K562 (cell line): ENCODE measurements at regions not wholly inside any gene's neighbourhood (a gene's known extent, or its start where the extent isn't known, plus 50 kb on each side); places are given as distances from the start of the nearest gene placed in this dataset.
A peak's percentile ranks its signal among the peaks of the same experiment; 100 is the strongest.

Source experiments
- ATAC-seq: fragments of 200-7000 bp; cut with Tn5 transposase; 3 replicates; pipeline ENCODE4 v1.9.1; 2020; ENCODE audit warnings: moderate library complexity
- BruUV-seq: library from RNA; stranded (reverse); fragments of 400-500 nt; replicated peaks from 2 replicates; lab custom pipeline; 2021; lab: Mats Ljungman, UMichigan
- CTCF ChIA-PET: fragments of 300-600 bp; formaldehyde crosslinking; extraction: SDS; loops from one replicate; lab custom pipeline; 2021; ENCODE audit warnings: low intra/inter-chr PET ratio; lab: Yijun Ruan, JAX
- POLR2A ChIA-PET: fragments of 300-600, 350-650 bp; sonication (Branson Sonifier 250); formaldehyde crosslinking; extraction: SDS; loops from one replicate; lab custom pipeline; 2021; ENCODE audit warnings: antibody characterized with exemption, inconsistent platforms; lab: Yijun Ruan, JAX
- DNase-seq, 4 experiments: peaks; one replicate each; pipeline versions ENCODE4 v3.0.0 to v3.0.0-alpha.2; 2011 to 2018; ENCODE audit warnings: low spot score in 3 of 4, mixed read lengths in 3 of 4; ENCODE audit errors: extremely low read depth in 1 of 4
- FAIRE-seq: peaks from 2 replicates; lab custom pipeline; 2011; peaks lifted over from hg19 to GRCh38; lab: Jason Lieb, UNC
- H2AFZ ChIP-seq: 2 replicates; pipeline ENCODE4 v1.6.0; 2011; ENCODE audit warnings: low read depth, low read length, control low read depth, inconsistent platforms
- H3K27ac ChIP-seq: fragments of 200-600 bp; 3 replicates; pipeline ENCODE4 v1.8.0; 2011; ENCODE audit warnings: low read depth, mild to moderate bottlenecking, control low read depth, inconsistent platforms, low read length, moderate library complexity, mixed read lengths; ENCODE audit errors: extremely low read depth
- H3K27me3 ChIP-seq, 2 experiments: fragments of 300-600 bp in 1 of 2; 2 replicates in 1 of 2; 3 replicates in 1 of 2; pipeline versions ENCODE4 v1.6.0 to v1.8.0; 2011; ENCODE audit warnings: inconsistent platforms in 2 of 2, low read length in 2 of 2, mild to moderate bottlenecking in 1 of 2, mixed read lengths in 1 of 2, moderate library complexity in 1 of 2; ENCODE audit not compliant: control insufficient read depth in 2 of 2, insufficient read depth in 2 of 2
- H3K36me3 ChIP-seq: fragments of 300-600 bp; 3 replicates; pipeline ENCODE4 v1.8.0; 2011; ENCODE audit warnings: mild to moderate bottlenecking, low read length, inconsistent platforms; ENCODE audit not compliant: control insufficient read depth, insufficient read depth
- H3K4me1 ChIP-seq, 2 experiments: fragments of 200-600 bp in 1 of 2; replicated peaks in 1 of 2; 2 replicates in 1 of 2; 3 replicates in 1 of 2; pipeline versions ENCODE4 v1.5.1 to v1.8.0; 2011; ENCODE audit warnings: inconsistent platforms in 2 of 2, low read length in 2 of 2, mild to moderate bottlenecking in 1 of 2, mixed read lengths in 1 of 2, moderate library complexity in 1 of 2; ENCODE audit not compliant: control insufficient read depth in 2 of 2, insufficient read depth in 2 of 2
- H3K4me2 ChIP-seq: 2 replicates; pipeline ENCODE4 v1.6.1; 2011; ENCODE audit warnings: low read length, control low read depth, inconsistent platforms, mixed read lengths; ENCODE audit not compliant: insufficient read depth
- H3K4me3 ChIP-seq: fragments of 200-600 bp; sonication (generic), shearing (Covaris generic); 2 replicates; pipeline ENCODE4 v1.5.1; 2016; ENCODE audit warnings: control low read depth, inconsistent platforms
- H3K79me2 ChIP-seq: fragments of 200-600 bp; 3 replicates; pipeline ENCODE4 v1.8.0; 2011; ENCODE audit warnings: low read length, inconsistent platforms; ENCODE audit not compliant: control insufficient read depth, insufficient read depth
- H3K9ac ChIP-seq, 2 experiments: 2 replicates each; pipeline versions ENCODE4 v1.6.0 to v1.6.1; 2011; ENCODE audit warnings: low read depth in 2 of 2, low read length in 2 of 2, control low read depth in 1 of 2, inconsistent platforms in 1 of 2, mild to moderate bottlenecking in 1 of 2, mixed read lengths in 1 of 2; ENCODE audit not compliant: insufficient read depth in 1 of 2
- H3K9me1 ChIP-seq: one replicate; pipeline ENCODE4 v1.6.0; 2011; ENCODE audit warnings: inconsistent platforms, mild to moderate bottlenecking, low read length, moderate library complexity; ENCODE audit not compliant: control insufficient read depth, insufficient read depth
- H3K9me3 ChIP-seq: replicated peaks from 2 replicates; pipeline ENCODE4 v1.5.1; 2011; ENCODE audit warnings: low read depth, low read length, inconsistent platforms; ENCODE audit not compliant: control insufficient read depth, insufficient read depth
- H4K20me1 ChIP-seq: replicated peaks from 2 replicates; pipeline ENCODE4 v1.6.1; 2011; ENCODE audit warnings: low read length, inconsistent platforms, mixed read lengths; ENCODE audit not compliant: control insufficient read depth, insufficient read depth
- ARID1B ChIP-seq: fragments of 450-650 bp; IDR thresholded peaks from 2 replicates; pipeline ENCODE4 v1.6.1; 2016; ENCODE audit warnings: antibody characterized with exemption, mild to moderate bottlenecking, inconsistent platforms
- CBFA2T3 ChIP-seq: fragments of 450-650 bp; IDR thresholded peaks from 2 replicates; pipeline ENCODE4 v1.6.1; 2017
- DPF2 ChIP-seq: fragments of 450-650 bp; IDR thresholded peaks from 2 replicates; pipeline ENCODE4 v1.6.1; 2016
- E2F5 ChIP-seq: sonication (generic); formaldehyde crosslinking; IDR thresholded peaks from 2 replicates; pipeline ENCODE4 v1.8.0; 2022; ENCODE audit warnings: mild to moderate bottlenecking, missing genetic modification reagents
- ELK1 ChIP-seq: sonication (generic); formaldehyde crosslinking; IDR thresholded peaks from 2 replicates; pipeline ENCODE4 v1.8.1; 2022; ENCODE audit warnings: missing genetic modification reagents
- FOS ChIP-seq: IDR thresholded peaks from 3 replicates; pipeline ENCODE4 v1.6.1; 2011; ENCODE audit not compliant: insufficient read length; ENCODE audit errors: extremely low read depth
- FOXA3 ChIP-seq, 2 experiments: fragments of 450-650 bp in 1 of 2; sonication (generic) in 1 of 2; formaldehyde crosslinking; IDR thresholded peaks in 1 of 2; conservative IDR thresholded peaks in 1 of 2; 2 replicates each; pipeline versions ENCODE4 v1.4.0 to v1.8.0; 2020 to 2022; ENCODE audit warnings: mild to moderate bottlenecking in 2 of 2, missing genetic modification reagents in 1 of 2
- FOXK2 ChIP-seq, 2 experiments: fragments of 450-650 bp; IDR thresholded peaks in 1 of 2; conservative IDR thresholded peaks in 1 of 2; 2 replicates each; pipeline ENCODE4 v1.6.1; 2016; ENCODE audit warnings: low read depth in 2 of 2, mild to moderate bottlenecking in 1 of 2
- JUND ChIP-seq, 2 experiments: IDR thresholded peaks; 2 replicates in 1 of 2; 3 replicates in 1 of 2; pipeline ENCODE4 v1.6.1; 2011; ENCODE audit warnings: borderline replicate concordance in 2 of 2, low read depth in 2 of 2, low read length in 2 of 2, improper control_type of control experiment in 1 of 2, missing biosample characterization in 1 of 2, missing genetic modification characterization in 1 of 2, missing genetic modification reagents in 1 of 2
- MEIS2 ChIP-seq: fragments of 450-650 bp; IDR thresholded peaks from 2 replicates; pipeline ENCODE4 v1.6.1; 2014; ENCODE audit warnings: mild to moderate bottlenecking; ENCODE audit not compliant: partially characterized antibody
- NR2C2 ChIP-seq, 2 experiments: fragments of 200-800 bp in 1 of 2; sonication (Bioruptor generic) in 1 of 2; sonication (generic) in 1 of 2; formaldehyde crosslinking in 1 of 2; IDR thresholded peaks; 2 replicates each; pipeline versions ENCODE4 v1.6.1 to v1.8.0; 2016 to 2022; ENCODE audit warnings: mild to moderate bottlenecking in 1 of 2, missing compliant biosample characterization in 1 of 2, missing genetic modification characterization in 1 of 2, missing genetic modification reagents in 1 of 2
- PREB ChIP-seq: sonication (generic); formaldehyde crosslinking; IDR thresholded peaks from 2 replicates; pipeline ENCODE4 v1.8.1; 2023; ENCODE audit warnings: mild to moderate bottlenecking, missing genetic modification reagents
- ZNF551 ChIP-seq: fragments of 250-450 bp; sonication (Bioruptor Pico); IDR thresholded peaks from 2 replicates; pipeline ENCODE4 v1.5.0; 2021; ENCODE audit warnings: mild to moderate bottlenecking, moderate library complexity
- ZNF589 ChIP-seq: fragments of 200-800 bp; sonication (Bioruptor generic); IDR thresholded peaks from 2 replicates; pipeline ENCODE4 v1.6.1; 2016; ENCODE audit warnings: low read depth, missing genetic modification characterization, missing compliant biosample characterization
- ZNF655 ChIP-seq: fragments of 250-450 bp; sonication (Bioruptor Pico); IDR thresholded peaks from 2 replicates; pipeline ENCODE4 v1.5.0; 2021
- WGBS: fragments of 100-300 bp; shearing (Covaris generic); methylation state at CpG from one replicate; pipeline ENCODE4 v1.1.6; 2016; ENCODE audit warnings: low coverage, mixed read lengths; ENCODE audit not compliant: insufficient coverage; ENCODE audit errors: missing lambda C conversion rate; 5-methylcytosine and 5-hydroxymethylcytosine counted together
- in situ Hi-C: fragments of 300-500 bp; cut with MboI; formaldehyde crosslinking; loops from 4 replicates; pipeline ENCODE4 v1.15.0; 2018; ENCODE audit warnings: inconsistent platforms, mixed read lengths
- intact Hi-C: fragments of 100-400 bp; cut with micrococcal nuclease; formaldehyde crosslinking; loops from 2 replicates; pipeline ENCODE4 v1.14.2; 2022

GRCh38 chr2:55109219-55109891 lies 59.1 kb upstream of the RTN4 start:
- Histone ChIP-seq H3K27ac (peak overlapping the region; percentile 41), H3K36me3 (no peaks in the 10 kb centered on the region), H3K9me3 (no peaks in the 10 kb centered on the region), H3K4me1 (peaks cover 18 to 58% of the 10 kb centered on the region in 2 experiments), H3K9ac (0 out of 4 replicates have a peak overlapping the region, but pooled peaks of 1 of the 2 experiments have one; percentile 21), H4K20me1 (no peaks in the 10 kb centered on the region), H3K4me3 (no peak overlapping the region), H2AFZ (peak overlapping the region; percentile 72), H3K79me2 (no peaks in the 10 kb centered on the region), H3K9me1 (no peaks in the 10 kb centered on the region), H3K4me2 (no peak overlapping the region), H3K27me3 (no peaks in the 10 kb centered on the region)
- in situ Hi-C loops = no loop called here
- ChIA-PET POLR2A (interaction anchor here (0.6 to 1.7 kb wide), 5 partner anchors 10 to 61 kb away, joined by 3 to 5 read pairs (median 3); partner anchors contain the start of gene RTN4), CTCF (no interaction called here)
- ATAC-seq = no peak
- BruUV-seq = no TSS peak
- peak; percentile 46 for FAIRE-seq
- DNase-seq = peak in 1 of 4 experiments; percentile 70
- WGBS = 30% methylated on average over 2 of the region's 2 CpGs
- intact Hi-C loops = loop anchor here (5.0 kb wide), 1 partner anchor 33 kb away; no protein-coding TSS in a partner anchor
- TF ChIP-seq JUND (IDR thresholded peaks at IDR 0.05; ENCODE audit: borderline replicate concordance, low read depth, low read length) (peak; percentile 64; the same call in 1 of the 2 replicates), JUND (tag; IDR thresholded peaks at IDR 0.05; ENCODE audit: borderline replicate concordance, low read depth, low read length) (peak; percentile 37; the same call in 1 of the 3 replicates), ZNF655 (CRISPR knock-in tag) (no peak), ARID1B (peak; percentile 47; the same call in 1 of the 2 replicates), FOXA3 (CRISPR knock-in tag; conservative IDR thresholded peaks at IDR 0.05 in 1 of 2, IDR thresholded peaks at IDR 0.05 in 1 of 2) (peak; percentile 54 to 80; a peak in 3 of 4 replicates), ZNF589 (CRISPR knock-in tag) (peak; percentile 62; the same call in 1 of the 2 replicates), FOXK2 (conservative IDR thresholded peaks at IDR 0.05 in 1 of 2, IDR thresholded peaks at IDR 0.05 in 1 of 2; ENCODE audit: low read depth in 2 of 2) (peak; percentile 61 to 63; a peak in 3 of 4 replicates), PREB (no peak), ELK1 (CRISPR knock-in tag) (no peak), DPF2 (0 out of 2 replicates have a peak, but pooled peaks have one; percentile 13), FOS (peak; percentile 27), MEIS2 (peak; percentile 57), NR2C2 (CRISPR knock-in tag; IDR thresholded peaks at IDR 0.05) (no peak), NR2C2 (tag; IDR thresholded peaks at IDR 0.05) (peak; percentile 37; the same call in 1 of the 2 replicates), ZNF551 (no peak), CBFA2T3 (peak; percentile 39; the same call in 1 of the 2 replicates), E2F5 (CRISPR knock-in tag) (no peak)
